ENCODE measurements at regions not wholly inside any gene's neighbourhood (a gene's known extent, or its start where the extent isn't known, plus 50 kb on each side); places are given as distances from the start of the nearest gene placed in this dataset.

GRCh38 chr5:163867738-163868137, 362.3 kb downstream of the MAT2B start:
- Histone ChIP-seq H3K27me3 (ENCODE audit: control insufficient read depth, insufficient read depth, low read length, poor library complexity, severe bottlenecking) (no peaks in the 10 kb centered on the region), H3K9ac (ENCODE audit: extremely low read depth, low read length, poor library complexity, severe bottlenecking) (no peak overlapping the region), H3K27ac (ENCODE audit: low read depth, low read length) (no peak overlapping the region), H3K4me1 (ENCODE audit: control insufficient read depth, insufficient read depth, low read length) (no peaks in the 10 kb centered on the region), H3K36me3 (ENCODE audit: control insufficient read depth, insufficient read depth, low read length) (no peaks in the 10 kb centered on the region), H3K9me3 (ENCODE audit: control insufficient read depth, low read length) (no peaks in the 10 kb centered on the region), H3K4me3 (ENCODE audit: low read length) (no peak overlapping the region)
- H3K9me3 Mint-ChIP-seq, result no peaks in the 10 kb centered on the region
- WGBS, 2 experiments (ENCODE audit: insufficient coverage in 1 of 2, insufficient read length in 1 of 2), result 89 to 94% methylated on average over 3 of the region's 3 CpGs
- no peaks in the 10 kb centered on the region for H3K4me1 Mint-ChIP-seq
- no peak overlapping the region for H3K4me3 Mint-ChIP-seq
- H3K27me3 Mint-ChIP-seq (ENCODE audit: insufficient read depth), result no peaks in the 10 kb centered on the region
- TF ChIP-seq, protein P1, sequence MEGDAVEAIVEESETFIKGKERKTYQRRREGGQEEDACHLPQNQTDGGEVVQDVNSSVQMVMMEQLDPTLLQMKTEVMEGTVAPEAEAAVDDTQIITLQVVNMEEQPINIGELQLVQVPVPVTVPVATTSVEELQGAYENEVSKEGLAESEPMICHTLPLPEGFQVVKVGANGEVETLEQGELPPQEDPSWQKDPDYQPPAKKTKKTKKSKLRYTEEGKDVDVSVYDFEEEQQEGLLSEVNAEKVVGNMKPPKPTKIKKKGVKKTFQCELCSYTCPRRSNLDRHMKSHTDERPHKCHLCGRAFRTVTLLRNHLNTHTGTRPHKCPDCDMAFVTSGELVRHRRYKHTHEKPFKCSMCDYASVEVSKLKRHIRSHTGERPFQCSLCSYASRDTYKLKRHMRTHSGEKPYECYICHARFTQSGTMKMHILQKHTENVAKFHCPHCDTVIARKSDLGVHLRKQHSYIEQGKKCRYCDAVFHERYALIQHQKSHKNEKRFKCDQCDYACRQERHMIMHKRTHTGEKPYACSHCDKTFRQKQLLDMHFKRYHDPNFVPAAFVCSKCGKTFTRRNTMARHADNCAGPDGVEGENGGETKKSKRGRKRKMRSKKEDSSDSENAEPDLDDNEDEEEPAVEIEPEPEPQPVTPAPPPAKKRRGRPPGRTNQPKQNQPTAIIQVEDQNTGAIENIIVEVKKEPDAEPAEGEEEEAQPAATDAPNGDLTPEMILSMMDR (conservative IDR thresholded peaks at IDR 0.05), result no peak
- no peaks in the 10 kb centered on the region for H3K36me3 Mint-ChIP-seq (ENCODE audit: low read depth)
- H3K27ac Mint-ChIP-seq, result no peak overlapping the region
- no peak for DNase-seq

- Mint-ChIP-seq H3K9me3 (no peaks in the 10 kb centered on the region), H3K36me3 (ENCODE audit: low read depth) (no peaks in the 10 kb centered on the region), H3K4me1 (no peaks in the 10 kb centered on the region), H3K4me3 (no peak overlapping the region), H3K27ac (no peak overlapping the region), H3K27me3 (ENCODE audit: insufficient read depth) (no peaks in the 10 kb centered on the region)
- Histone ChIP-seq H3K36me3 (ENCODE audit: control insufficient read depth, insufficient read depth, low read length) (no peaks in the 10 kb centered on the region), H3K27ac (ENCODE audit: low read depth, low read length) (no peak overlapping the region), H3K9me3 (ENCODE audit: control insufficient read depth, low read length) (no peaks in the 10 kb centered on the region), H3K27me3 (ENCODE audit: control insufficient read depth, insufficient read depth, low read length, poor library complexity, severe bottlenecking) (no peaks in the 10 kb centered on the region), H3K4me3 (ENCODE audit: low read length) (no peak overlapping the region), H3K9ac (ENCODE audit: extremely low read depth, low read length, poor library complexity, severe bottlenecking) (no peak overlapping the region), H3K4me1 (ENCODE audit: control insufficient read depth, insufficient read depth, low read length) (no peaks in the 10 kb centered on the region)
- WGBS, 2 experiments (ENCODE audit: insufficient coverage in 1 of 2, insufficient read length in 1 of 2), result 90 to 95% methylated on average over 2 to 6 of the region's 6 CpGs
- TF ChIP-seq, protein P1 (conservative IDR thresholded peaks at IDR 0.05), result no peak
- no peak for DNase-seq
Observed at GRCh38 chr5:163869581-163869980, 364.2 kb downstream of the MAT2B start.

DNA sequence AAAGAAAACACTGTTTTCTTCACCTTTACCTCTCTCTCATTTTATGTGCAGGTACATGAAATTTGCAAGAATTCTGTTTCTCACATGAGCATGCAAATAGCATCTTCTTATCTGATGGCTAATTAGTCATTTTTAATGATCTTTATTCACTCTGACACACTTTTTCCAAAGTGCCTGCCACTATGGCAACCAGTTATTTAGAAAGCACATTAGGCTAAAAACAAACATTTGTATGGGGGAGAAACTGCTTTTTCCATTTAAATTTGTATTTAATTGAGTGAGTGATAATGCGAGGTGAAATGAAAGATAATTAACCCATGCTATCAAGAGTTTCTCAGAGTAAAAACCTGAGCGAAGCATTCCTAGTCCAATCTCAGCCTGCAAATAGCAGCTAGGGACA, 365.0 kb downstream of the MAT2B start:
- Mint-ChIP-seq H3K27ac (no peak overlapping the region), H3K4me3 (no peak overlapping the region), H3K4me1 (no peaks in the 10 kb centered on the region), H3K9me3 (no peaks in the 10 kb centered on the region), H3K27me3 (ENCODE audit: insufficient read depth) (no peaks in the 10 kb centered on the region), H3K36me3 (ENCODE audit: low read depth) (no peaks in the 10 kb centered on the region)
- H3K4me1 ChIP-seq (ENCODE audit: control insufficient read depth, insufficient read depth, low read length), result no peaks in the 10 kb centered on the region
- no peaks in the 10 kb centered on the region for H3K27me3 ChIP-seq (ENCODE audit: control insufficient read depth, insufficient read depth, low read length, poor library complexity, severe bottlenecking)
- no peak overlapping the region for H3K4me3 ChIP-seq (ENCODE audit: low read length)
- TF ChIP-seq, protein P1 (conservative IDR thresholded peaks at IDR 0.05), result no peak
- H3K9ac ChIP-seq (ENCODE audit: extremely low read depth, low read length, poor library complexity, severe bottlenecking), result no peak overlapping the region
- no peaks in the 10 kb centered on the region for H3K36me3 ChIP-seq (ENCODE audit: control insufficient read depth, insufficient read depth, low read length)
- whole genome bisulfite sequencing, 2 experiments (ENCODE audit: insufficient coverage in 1 of 2, insufficient read length in 1 of 2), result 74 to 85% methylated on average over 2 of the region's 2 CpGs
- no peak for DNase-seq
- H3K27ac ChIP-seq (ENCODE audit: low read depth, low read length), result no peak overlapping the region
- H3K9me3 ChIP-seq (ENCODE audit: control insufficient read depth, low read length), result no peaks in the 10 kb centered on the region

Data from endodermal cell (in vitro differentiated cells).